ENCODE measurements at regions not wholly inside any gene's neighbourhood (a gene's known extent, or its start where the extent isn't known, plus 50 kb on each side); places are given as distances from the start of the nearest gene placed in this dataset.

DNA sequence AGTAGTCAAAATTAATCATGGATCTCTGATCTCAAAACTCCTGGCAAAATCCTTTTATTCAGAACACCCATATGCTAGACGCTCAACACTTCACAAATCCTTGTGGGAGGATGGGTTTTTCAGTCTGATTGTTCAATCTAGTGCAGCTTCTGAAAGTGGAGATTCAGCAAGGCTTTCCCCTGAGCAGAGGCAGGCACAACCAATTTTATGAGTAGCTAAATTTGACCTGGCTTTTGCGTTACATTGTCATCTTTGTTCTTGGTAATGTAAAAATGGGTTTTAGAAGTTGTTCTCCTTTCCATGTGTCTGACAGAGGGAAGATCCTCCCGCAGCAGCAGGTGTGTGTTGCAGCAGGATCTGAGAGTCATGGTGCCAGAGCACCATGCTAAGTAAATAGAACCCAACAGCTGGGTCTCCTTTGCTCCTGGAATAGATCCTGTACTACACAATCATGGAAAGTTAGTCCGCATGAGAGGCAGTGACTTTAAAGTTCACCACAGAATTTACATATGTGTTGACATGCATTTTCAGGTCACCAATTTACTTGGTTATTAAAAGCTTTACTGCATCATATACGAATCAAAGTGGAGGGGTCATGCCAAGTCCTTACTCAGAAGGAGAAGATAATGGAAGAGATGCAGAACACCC, 70.1 kb upstream of the MEF2C start:
- H3K9me3 Mint-ChIP-seq: no peaks in the 10 kb centered on the region
- peaks cover 4% of the 10 kb centered on the region for H3K27me3 Mint-ChIP-seq
- ChIA-PET CTCF (interaction anchor here (0.6 kb wide), 1 partner anchor 362 kb away, joined by 3 read pairs; no protein-coding TSS in a partner anchor), POLR2A (no interaction called here)
- H3K4me1 Mint-ChIP-seq: no peaks in the 10 kb centered on the region
- DNase-seq: no peak
- H3K4me3 Mint-ChIP-seq: no peak overlapping the region
- H3K27ac Mint-ChIP-seq: no peak overlapping the region
- H3K36me3 Mint-ChIP-seq (ENCODE audit: low read depth): no peaks in the 10 kb centered on the region

DNA sequence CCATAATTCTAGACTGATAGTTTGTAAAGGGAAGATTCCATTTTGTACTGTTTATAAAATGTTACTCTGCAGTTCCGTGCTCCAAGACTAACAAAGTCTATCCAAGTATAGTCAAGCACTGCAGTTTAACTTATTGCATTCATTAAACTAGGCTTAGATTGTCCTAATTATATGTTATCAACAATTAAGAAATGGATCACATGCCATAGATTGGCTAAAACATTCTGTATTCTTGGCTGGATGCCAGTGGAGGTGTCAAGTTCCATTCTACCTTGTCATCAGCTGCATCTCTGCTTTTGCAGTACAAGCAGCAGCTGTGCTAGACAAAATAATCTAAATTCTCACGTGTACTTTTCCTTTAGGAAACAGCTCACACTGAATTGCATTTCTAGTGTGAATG, 69.4 kb upstream of the MEF2C start:
- no peaks in the 10 kb centered on the region for H3K9me3 Mint-ChIP-seq
- peaks cover 6% of the 10 kb centered on the region for H3K27me3 Mint-ChIP-seq
- no peaks in the 10 kb centered on the region for H3K4me1 Mint-ChIP-seq
- no peak overlapping the region for H3K27ac Mint-ChIP-seq
- H3K36me3 Mint-ChIP-seq (ENCODE audit: low read depth): no peaks in the 10 kb centered on the region
- ChIA-PET CTCF (no interaction called here), POLR2A (no interaction called here)
- DNase-seq: no peak
- H3K4me3 Mint-ChIP-seq: no peak overlapping the region

DNA sequence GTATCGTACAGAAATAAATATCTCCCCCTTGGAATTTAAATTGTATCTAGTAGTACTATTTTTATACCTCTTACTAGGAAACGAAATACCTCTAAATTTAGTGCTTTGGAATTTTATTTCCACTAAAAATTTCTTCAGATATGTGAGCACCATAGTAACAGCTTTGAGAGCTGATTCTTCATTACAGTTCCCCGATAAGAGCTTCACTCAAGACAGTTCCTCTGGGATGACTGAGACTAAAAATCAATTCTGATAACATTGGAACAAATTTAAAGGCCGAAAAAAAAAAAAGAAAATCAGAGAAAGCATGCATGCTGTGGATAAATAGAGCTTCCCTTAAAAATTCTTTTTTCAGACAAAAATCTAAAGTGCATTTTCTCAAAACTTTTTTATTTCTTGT, 68.5 kb upstream of the MEF2C start:
- no peak for DNase-seq
- Mint-ChIP-seq H3K36me3 (ENCODE audit: low read depth) (no peaks in the 10 kb centered on the region), H3K4me1 (no peaks in the 10 kb centered on the region), H3K4me3 (no peak overlapping the region), H3K9me3 (no peaks in the 10 kb centered on the region), H3K27ac (no peak overlapping the region), H3K27me3 (peaks cover 3% of the 10 kb centered on the region)
- ChIA-PET POLR2A (no interaction called here), CTCF (no interaction called here)

DNA sequence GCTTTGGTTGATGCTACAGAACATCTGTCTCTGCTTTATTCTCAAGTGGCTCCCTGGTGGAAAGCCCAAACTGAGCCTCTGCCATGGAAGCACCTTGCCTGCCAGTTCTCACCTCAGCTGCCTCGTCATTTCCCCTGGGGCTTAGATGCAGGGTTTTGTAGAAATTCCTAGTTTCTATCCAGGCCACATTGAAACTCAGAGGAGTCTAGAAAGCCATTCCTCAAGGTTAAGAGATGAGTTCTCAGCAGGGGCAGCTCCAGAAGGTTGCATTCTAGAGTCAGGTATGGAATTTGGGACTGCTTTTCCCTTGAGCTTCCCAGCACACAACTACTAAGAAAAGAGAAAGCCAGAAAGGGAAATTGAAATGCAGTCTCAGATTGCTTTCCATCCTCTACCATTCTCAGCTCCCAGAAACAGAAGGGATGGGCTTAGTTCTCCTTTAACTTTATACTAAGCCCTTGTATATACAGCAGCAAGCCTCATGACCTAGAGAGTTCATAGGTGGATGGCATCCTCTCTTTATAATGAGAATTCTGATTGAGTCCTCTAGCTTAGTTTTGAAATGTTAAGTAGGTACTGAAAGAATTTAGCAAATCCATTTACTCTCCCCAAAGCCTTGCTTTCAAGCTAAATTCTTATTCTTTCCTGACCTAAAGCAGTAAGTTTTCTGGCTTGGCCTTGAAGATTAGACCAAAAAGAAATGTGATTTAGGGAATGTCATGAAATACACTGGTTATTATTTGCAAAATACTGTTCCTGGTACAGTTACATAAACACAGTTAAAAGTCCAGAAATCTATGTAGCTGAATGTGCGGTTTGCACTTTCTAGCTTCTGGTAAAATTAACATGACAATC, 66.0 kb upstream of the MEF2C start:
- Mint-ChIP-seq H3K27ac (no peak overlapping the region), H3K4me1 (no peaks in the 10 kb centered on the region), H3K27me3 (peaks cover 3% of the 10 kb centered on the region), H3K4me3 (no peak overlapping the region), H3K36me3 (ENCODE audit: low read depth) (no peaks in the 10 kb centered on the region), H3K9me3 (no peaks in the 10 kb centered on the region)
- ChIA-PET CTCF (no interaction called here), POLR2A (no interaction called here)
- DNase-seq: no peak

DNA sequence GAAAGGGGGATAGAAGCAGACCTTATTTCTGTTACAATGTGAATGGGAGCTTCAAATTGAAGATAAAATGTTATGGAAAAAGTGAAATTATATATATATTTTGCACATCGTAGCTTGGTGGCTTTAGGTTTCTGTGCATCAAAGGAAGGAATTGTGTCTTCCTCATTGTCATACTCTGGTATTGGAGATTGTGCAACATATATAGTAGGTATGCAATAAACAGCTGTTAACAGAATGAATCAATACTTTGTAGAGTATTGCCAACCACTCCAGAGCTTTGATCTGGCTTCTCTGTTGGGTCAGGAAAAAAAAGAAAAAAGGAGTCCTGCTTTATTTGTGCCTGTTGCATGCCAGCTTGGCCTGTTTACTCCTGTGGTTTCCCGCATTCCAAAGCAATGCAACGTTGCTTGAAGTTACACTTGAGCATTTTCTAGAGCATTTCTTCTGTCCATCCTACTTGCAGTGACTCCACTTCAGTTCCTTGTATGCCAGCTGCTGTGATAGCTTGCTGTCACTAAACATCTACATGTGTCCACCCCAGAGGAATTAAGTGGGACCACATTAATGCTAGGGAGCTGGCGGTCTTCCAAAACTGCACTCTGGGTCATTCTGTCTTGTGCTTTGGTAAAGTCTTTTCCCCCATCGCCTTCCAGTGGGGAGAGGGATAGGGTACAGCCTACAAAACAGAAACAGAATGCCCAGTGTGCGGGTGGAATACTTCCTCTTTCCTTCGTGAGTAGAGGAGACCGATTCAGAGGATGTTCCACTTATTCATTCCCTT, 62.0 kb upstream of the MEF2C start:
- no peak overlapping the region for H3K4me3 Mint-ChIP-seq
- no peak for DNase-seq
- H3K27me3 Mint-ChIP-seq: peaks cover 3% of the 10 kb centered on the region
- H3K36me3 Mint-ChIP-seq (ENCODE audit: low read depth): no peaks in the 10 kb centered on the region
- no peaks in the 10 kb centered on the region for H3K4me1 Mint-ChIP-seq
- no peak overlapping the region for H3K27ac Mint-ChIP-seq
- no peaks in the 10 kb centered on the region for H3K9me3 Mint-ChIP-seq
- ChIA-PET POLR2A (no interaction called here), CTCF (no interaction called here)

DNA sequence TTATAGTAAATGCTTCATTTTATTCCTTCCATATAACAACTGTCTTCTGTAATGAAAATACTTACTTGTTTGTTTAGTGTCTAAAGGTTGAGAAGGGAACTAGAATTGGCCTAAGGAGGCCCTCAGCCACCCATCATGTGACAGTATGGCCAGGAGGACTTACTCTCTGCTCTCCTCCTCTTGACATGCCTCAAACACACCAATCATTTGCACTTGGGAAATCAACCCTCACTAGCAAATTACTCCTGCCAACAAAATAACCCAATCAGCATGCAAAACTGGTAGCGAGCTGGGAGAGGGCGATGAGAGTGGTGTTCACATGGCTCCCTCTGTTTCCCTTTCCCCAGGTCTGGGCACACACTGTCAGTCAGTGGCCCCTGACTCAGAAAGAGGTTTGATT, 58.6 kb upstream of the MEF2C start:
- Mint-ChIP-seq H3K36me3 (ENCODE audit: low read depth) (no peaks in the 10 kb centered on the region), H3K4me3 (no peak overlapping the region), H3K9me3 (no peaks in the 10 kb centered on the region), H3K27me3 (no peaks in the 10 kb centered on the region), H3K4me1 (no peaks in the 10 kb centered on the region), H3K27ac (no peak overlapping the region)
- CTCF ChIA-PET: no interaction called here
- DNase-seq: no peak
- POLR2A ChIA-PET: no interaction called here

DNA sequence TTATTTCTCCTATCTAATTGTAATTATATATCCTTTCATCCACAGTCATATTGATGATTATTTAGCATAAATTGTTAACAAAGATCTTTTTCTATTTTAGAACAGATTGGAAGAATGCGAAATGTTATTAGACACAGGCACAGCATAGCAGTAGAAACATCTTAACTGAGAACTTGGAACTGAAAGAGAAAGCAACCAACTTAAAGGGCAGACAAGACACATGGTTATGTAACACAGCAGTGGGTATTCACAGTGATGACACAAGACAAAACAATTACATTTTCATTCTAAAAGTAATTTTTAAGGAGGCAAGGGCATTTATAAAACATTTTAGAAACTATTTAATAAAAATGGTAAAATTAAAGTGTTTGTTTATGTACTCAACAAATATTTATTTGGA, 57.7 kb upstream of the MEF2C start:
- DNase-seq: no peak
- no peak overlapping the region for H3K4me3 Mint-ChIP-seq
- no peak overlapping the region for H3K27ac Mint-ChIP-seq
- H3K36me3 Mint-ChIP-seq (ENCODE audit: low read depth): no peaks in the 10 kb centered on the region
- H3K4me1 Mint-ChIP-seq: no peaks in the 10 kb centered on the region
- H3K9me3 Mint-ChIP-seq: no peaks in the 10 kb centered on the region
- ChIA-PET CTCF (no interaction called here), POLR2A (no interaction called here)
- H3K27me3 Mint-ChIP-seq: no peaks in the 10 kb centered on the region

DNA sequence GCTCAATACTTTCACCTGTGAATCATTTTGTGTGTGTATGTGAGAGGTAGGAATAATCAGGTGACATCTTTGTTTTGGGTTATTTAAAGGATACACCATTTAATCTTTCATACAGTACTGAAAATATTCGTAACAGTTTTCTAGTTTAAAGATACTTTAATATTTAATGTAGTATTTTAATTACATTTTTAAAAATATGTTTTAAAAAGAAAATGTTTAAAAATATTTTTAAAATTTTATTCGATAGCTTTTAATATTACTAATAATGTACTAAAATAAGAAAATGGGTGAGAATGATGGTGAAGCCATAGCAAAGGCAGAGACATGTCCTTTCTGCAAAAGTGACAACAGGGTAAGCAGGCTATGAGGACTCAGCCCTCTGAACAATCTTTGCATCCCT, 56.3 kb upstream of the MEF2C start:
- H3K4me1 Mint-ChIP-seq: no peaks in the 10 kb centered on the region
- CTCF ChIA-PET: no interaction called here
- H3K27ac Mint-ChIP-seq: no peak overlapping the region
- POLR2A ChIA-PET: no interaction called here
- DNase-seq: no peak
- no peak overlapping the region for H3K4me3 Mint-ChIP-seq
- no peaks in the 10 kb centered on the region for H3K36me3 Mint-ChIP-seq (ENCODE audit: low read depth)
- H3K27me3 Mint-ChIP-seq: no peaks in the 10 kb centered on the region
- H3K9me3 Mint-ChIP-seq: no peaks in the 10 kb centered on the region

DNA sequence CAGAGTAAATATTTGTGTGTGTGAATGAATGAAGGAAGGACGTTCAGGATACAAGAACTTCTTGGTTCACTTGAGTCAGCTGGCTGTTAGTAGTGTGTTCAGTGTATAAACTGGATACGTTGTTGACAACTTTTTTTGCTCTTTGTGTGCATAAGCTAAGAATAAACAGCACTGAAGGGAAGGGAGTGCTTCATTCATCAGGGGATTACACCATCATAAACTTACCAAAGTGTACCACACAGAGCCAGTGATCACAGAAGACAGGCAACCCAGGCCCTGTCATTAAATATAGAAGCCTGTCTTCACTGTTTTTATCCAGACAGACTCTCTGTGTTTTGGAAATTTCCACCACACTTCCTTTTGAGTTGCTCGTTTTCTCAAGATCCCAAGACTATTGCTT, 55.5 kb upstream of the MEF2C start:
- H3K9me3 Mint-ChIP-seq: no peaks in the 10 kb centered on the region
- no peaks in the 10 kb centered on the region for H3K36me3 Mint-ChIP-seq (ENCODE audit: low read depth)
- no peak overlapping the region for H3K27ac Mint-ChIP-seq

DNA sequence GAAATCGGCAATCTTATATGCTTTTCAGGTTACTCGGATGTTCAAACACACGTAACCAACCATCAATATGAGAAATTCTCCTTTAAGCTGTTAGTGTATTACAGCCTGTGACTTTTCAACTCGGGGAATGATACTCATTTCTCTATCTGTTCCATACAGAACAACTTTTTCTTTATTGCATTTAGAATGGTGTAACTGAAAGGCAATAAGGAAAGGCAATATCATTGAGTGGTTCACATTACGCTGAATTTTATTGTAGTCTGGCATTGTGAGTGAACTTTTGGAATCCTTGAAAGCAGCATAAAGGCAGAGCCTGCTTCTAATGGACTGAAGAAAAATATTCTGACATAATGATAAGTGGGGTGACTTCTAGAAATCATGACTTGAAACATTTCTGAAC, 54.4 kb upstream of the MEF2C start:
- no peaks in the 10 kb centered on the region for H3K27me3 Mint-ChIP-seq
- H3K4me1 Mint-ChIP-seq: no peaks in the 10 kb centered on the region
- no peak overlapping the region for H3K27ac Mint-ChIP-seq
- CTCF ChIA-PET: no interaction called here
- no peak for DNase-seq
- H3K4me3 Mint-ChIP-seq: no peak overlapping the region
- H3K9me3 Mint-ChIP-seq: no peaks in the 10 kb centered on the region
- H3K36me3 Mint-ChIP-seq (ENCODE audit: low read depth): no peaks in the 10 kb centered on the region
- POLR2A ChIA-PET: no interaction called here

More for the DNA sequence above, 55.5 kb upstream of the MEF2C start:
- Mint-ChIP-seq H3K4me1 (no peaks in the 10 kb centered on the region), H3K4me3 (no peak overlapping the region), H3K27me3 (no peaks in the 10 kb centered on the region)
- no peak for DNase-seq
- POLR2A ChIA-PET: no interaction called here
- CTCF ChIA-PET: no interaction called here

DNA sequence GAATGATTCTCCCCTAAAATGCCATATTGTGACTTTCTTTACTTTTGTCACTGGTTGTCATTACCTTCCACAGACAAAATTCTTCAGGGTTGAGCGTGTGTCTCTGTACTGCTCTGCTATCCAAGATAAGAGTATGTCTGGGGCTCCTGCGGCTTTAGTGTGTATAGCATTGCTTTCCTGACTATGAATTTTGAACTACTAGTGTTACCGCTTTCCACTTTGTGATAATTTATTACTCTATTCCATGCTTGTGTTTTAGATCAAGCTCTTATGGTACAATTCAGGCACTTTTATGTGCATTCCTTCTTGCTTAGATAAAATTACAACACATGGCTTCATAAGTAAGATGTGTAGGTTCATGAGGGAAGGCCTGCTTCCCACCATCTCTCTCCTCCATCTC, 51.5 kb upstream of the MEF2C start:
- DNase-seq: no peak
- Mint-ChIP-seq H3K9me3 (no peaks in the 10 kb centered on the region), H3K4me3 (no peak overlapping the region), H3K4me1 (no peaks in the 10 kb centered on the region), H3K27ac (no peak overlapping the region), H3K36me3 (ENCODE audit: low read depth) (no peaks in the 10 kb centered on the region), H3K27me3 (peaks cover 5% of the 10 kb centered on the region)
- POLR2A ChIA-PET: interaction anchor here (0.6 kb wide), 2 partner anchors 71 to 1149 kb away, joined by 5 to 8 read pairs; no protein-coding TSS in a partner anchor
- CTCF ChIA-PET: no interaction called here
